HCT116 (cell line): ENCODE measurements at regions not wholly inside any gene's neighbourhood (a gene's known extent, or its start where the extent isn't known, plus 50 kb on each side); places are given as distances from the start of the nearest gene placed in this dataset.

Experiments used
- ATAC-seq: fragments of 200-7000 bp; cut with Tn5 transposase; 2 replicates; pipeline ENCODE4 v1.9.1; 2020; ENCODE audit warnings: mild to moderate bottlenecking, moderate library complexity
- BruUV-seq: library from RNA; stranded (reverse); fragments of 400-500 nt; replicated peaks from 2 replicates; lab custom pipeline; 2021; lab: Mats Ljungman, UMichigan
- CTCF ChIA-PET: fragments of 300-600 bp; sonication (Branson Sonifier 250); formaldehyde crosslinking; loops from one replicate; lab custom pipeline; 2021; ENCODE audit warnings: antibody characterized with exemption; lab: Charles Lee
- POLR2A ChIA-PET: fragments of 300-600, 350-600 bp; sonication (Branson Sonifier 250); formaldehyde crosslinking; loops from one replicate; lab custom pipeline; 2021; ENCODE audit warnings: antibody characterized with exemption; lab: Charles Lee
- RAD21 ChIA-PET, 2 experiments: fragments of 300-600 bp; sonication (Branson Sonifier 250); formaldehyde crosslinking; loops; one replicate each; lab custom pipeline; 2023; ENCODE audit warnings: low total read pairs in 2 of 2; ENCODE audit not compliant: uncharacterized antibody in 2 of 2, unreplicated experiment in 2 of 2, low non-redundant PET in 1 of 2; lab: Charles Lee
- DNase-seq: peaks from one replicate; pipeline ENCODE4 v3.0.0-alpha.2; 2010; ENCODE audit warnings: low read depth, low spot score
- H2AFZ ChIP-seq: fragments of 200-600 bp; shearing (Covaris generic), sonication (generic); 2 replicates; pipeline ENCODE4 v1.6.1; 2017; ENCODE audit warnings: low read depth, mixed run types, mixed read lengths, antibody characterized with exemption, low read length; ENCODE audit not compliant: poor library complexity, severe bottlenecking
- H3K27ac ChIP-seq: 2 replicates; pipeline ENCODE4 v1.5.1; 2012; ENCODE audit warnings: low read depth, low read length
- H3K27me3 ChIP-seq: fragments of 200-600 bp; sonication (generic); 2 replicates; pipeline ENCODE4 v1.6.1; 2016; ENCODE audit warnings: mixed run types, low read length, mixed read lengths; ENCODE audit not compliant: insufficient read depth
- H3K36me3 ChIP-seq, 2 experiments: fragments of 200-500 bp in 1 of 2; fragments of 200-600 bp in 1 of 2; sonication (Bioruptor generic) in 1 of 2; sonication (generic) in 1 of 2; 2 replicates each; pipeline versions ENCODE4 v1.5.1 to v1.6.1; 2014 to 2016; ENCODE audit warnings: low read length in 2 of 2, inconsistent platforms in 1 of 2, mixed read lengths in 1 of 2, mixed run types in 1 of 2; ENCODE audit not compliant: insufficient read depth in 2 of 2, control insufficient read depth in 1 of 2
- H3K4me1 ChIP-seq, 2 experiments: fragments of 200-600 bp in 1 of 2; sonication (generic) in 1 of 2; 2 replicates each; pipeline versions ENCODE4 v1.5.1 to v1.6.1; 2012 to 2017; ENCODE audit warnings: low read length in 2 of 2, inconsistent platforms in 1 of 2, mild to moderate bottlenecking in 1 of 2, mixed read lengths in 1 of 2, mixed run types in 1 of 2, moderate library complexity in 1 of 2; ENCODE audit not compliant: insufficient read depth in 2 of 2, control insufficient read depth in 1 of 2
- H3K4me2 ChIP-seq: fragments of 200-600 bp; sonication (generic); 2 replicates; pipeline ENCODE4 v1.6.1; 2017; ENCODE audit warnings: mixed run types, low read length, mixed read lengths
- H3K4me3 ChIP-seq, 2 experiments: fragments of 200-600 bp in 1 of 2; sonication (generic) in 1 of 2; replicated peaks in 1 of 2; 2 replicates each; pipeline ENCODE4 v1.5.1; 2011 to 2016; ENCODE audit warnings: low read length in 2 of 2, control low read depth in 1 of 2, low read depth in 1 of 2, mild to moderate bottlenecking in 1 of 2, mixed read lengths in 1 of 2, mixed run types in 1 of 2
- H3K79me2 ChIP-seq: fragments of 200-600 bp; sonication (generic); 2 replicates; pipeline ENCODE4 v1.6.1; 2017; ENCODE audit warnings: mild to moderate bottlenecking, mixed run types, low read length, moderate library complexity, mixed read lengths; ENCODE audit not compliant: insufficient read depth
- H3K9ac ChIP-seq: fragments of 200-600 bp; sonication (generic); 2 replicates; pipeline ENCODE4 v1.6.1; 2016; ENCODE audit warnings: low read length, mixed read lengths
- H3K9me2 ChIP-seq: fragments of 200-600 bp; sonication (generic), shearing (Covaris generic); 2 replicates; pipeline ENCODE4 v1.6.1; 2017; ENCODE audit warnings: mixed run types, mild to moderate bottlenecking, moderate library complexity; ENCODE audit not compliant: insufficient read depth
- H3K9me3 ChIP-seq, 2 experiments: fragments of 200-500 bp in 1 of 2; fragments of 200-600 bp in 1 of 2; sonication (Bioruptor generic) in 1 of 2; sonication (generic) in 1 of 2; 2 replicates each; pipeline ENCODE4 v1.6.1; 2014 to 2017; ENCODE audit warnings: low read length in 2 of 2, mixed read lengths in 2 of 2, inconsistent platforms in 1 of 2, low read depth in 1 of 2, mild to moderate bottlenecking in 1 of 2, mixed run types in 1 of 2, moderate library complexity in 1 of 2; ENCODE audit not compliant: control insufficient read depth in 1 of 2, insufficient read depth in 1 of 2
- H4K20me1 ChIP-seq: fragments of 200-600 bp; sonication (generic), shearing (Covaris generic); 2 replicates; pipeline ENCODE4 v1.6.1; 2017; ENCODE audit warnings: mixed run types, mild to moderate bottlenecking, moderate library complexity; ENCODE audit not compliant: insufficient read depth
- CBX3 ChIP-seq: IDR thresholded peaks from 2 replicates; pipeline ENCODE4 v1.6.1; 2012; ENCODE audit warnings: low read depth
- CEBPB ChIP-seq: IDR thresholded peaks from 2 replicates; pipeline ENCODE4 v1.6.1; 2012; ENCODE audit warnings: low read depth
- EGR1 ChIP-seq: IDR thresholded peaks from 2 replicates; pipeline ENCODE4 v1.6.1; 2012; ENCODE audit warnings: low read depth
- ELF1 ChIP-seq: IDR thresholded peaks from 2 replicates; pipeline ENCODE4 v1.6.1; 2012; ENCODE audit warnings: low read depth, borderline replicate concordance
- EZH2 ChIP-seq: fragments of 200-600 bp; sonication (generic); IDR thresholded peaks from 2 replicates; pipeline ENCODE4 v1.6.1; 2017; ENCODE audit warnings: antibody characterized with exemption, mixed run types
- EZH2phosphoT487 ChIP-seq: fragments of 200-600 bp; IDR thresholded peaks from 2 replicates; pipeline ENCODE4 v1.6.1; 2018; ENCODE audit warnings: antibody characterized with exemption, borderline replicate concordance
- FOSL1 ChIP-seq: IDR thresholded peaks from 2 replicates; pipeline ENCODE4 v1.6.1; 2012; ENCODE audit warnings: low read depth
- JUND ChIP-seq: IDR thresholded peaks from 2 replicates; pipeline ENCODE4 v1.6.1; 2012
- MAX ChIP-seq: IDR thresholded peaks from 2 replicates; pipeline ENCODE4 v1.6.1; 2012
- POLR2AphosphoS5 ChIP-seq: IDR thresholded peaks from 2 replicates; pipeline ENCODE4 v1.6.1; 2011; ENCODE audit warnings: mild to moderate bottlenecking, low read depth, low read length, moderate library complexity
- RAD21 ChIP-seq: IDR thresholded peaks from 2 replicates; pipeline ENCODE4 v1.6.1; 2012; ENCODE audit warnings: low read depth, mild to moderate bottlenecking
- SIN3A ChIP-seq: IDR thresholded peaks from 2 replicates; pipeline ENCODE4 v1.6.1; 2012; ENCODE audit warnings: low read depth
- SP1 ChIP-seq: IDR thresholded peaks from 2 replicates; pipeline ENCODE4 v1.6.1; 2012; ENCODE audit warnings: low read depth
- SRF ChIP-seq: IDR thresholded peaks from 2 replicates; pipeline ENCODE4 v1.6.1; 2012; ENCODE audit warnings: low read depth
- TCF7L2 ChIP-seq: IDR thresholded peaks from 2 replicates; pipeline ENCODE4 v1.7.0; 2011; ENCODE audit warnings: borderline replicate concordance, inconsistent platforms; ENCODE audit not compliant: insufficient read depth, insufficient read length; ENCODE audit errors: extremely low read depth
- ZBTB33 ChIP-seq: IDR thresholded peaks from 2 replicates; pipeline ENCODE4 v1.6.1; 2011; ENCODE audit warnings: mild to moderate bottlenecking, low read length, moderate library complexity; ENCODE audit not compliant: insufficient replicate concordance; ENCODE audit errors: extremely low read depth
- ZFX ChIP-seq: fragments of 450-650 bp; IDR thresholded peaks from 2 replicates; pipeline ENCODE4 v1.6.1; 2017
- intact Hi-C: fragments of 100-400 bp; cut with micrococcal nuclease; formaldehyde crosslinking; loops from 2 replicates; pipeline ENCODE4 v1.10.0; 2022

- no peak overlapping the region for H3K27ac ChIP-seq
- no peaks in the 10 kb centered on the region for H3K4me1 ChIP-seq
- no peaks in the 10 kb centered on the region; a peak in 1 of 4 replicates for H3K9me3 ChIP-seq
- no peak overlapping the region for H3K9ac ChIP-seq
- no peaks in the 10 kb centered on the region for H3K79me2 ChIP-seq
- no peak for TF ChIP-seq CBX3
- TF ChIP-seq JUND: no peak
- TF ChIP-seq MAX: no peak
- TF ChIP-seq RAD21: no peak
- TF ChIP-seq ZBTB33: no peak
- TF ChIP-seq FOSL1: no peak
- TF ChIP-seq SP1: no peak
- no peak for TF ChIP-seq ZFX
- TF ChIP-seq SRF: no peak
- no peak for TF ChIP-seq EZH2phosphoT487
- no peak for TF ChIP-seq CEBPB
- TF ChIP-seq ELF1: no peak
- TF ChIP-seq TCF7L2: no peak
- no peak for TF ChIP-seq EZH2
- TF ChIP-seq SIN3A: no peak
- no peak for TF ChIP-seq POLR2AphosphoS5
- no peak for TF ChIP-seq EGR1
- H3K36me3 ChIP-seq: no peaks in the 10 kb centered on the region
- RAD21 ChIA-PET: no interaction called here
- no peaks in the 10 kb centered on the region for H3K9me2 ChIP-seq
- no TSS peak for BruUV-seq
- no peak for ATAC-seq
- POLR2A ChIA-PET: no interaction called here
- CTCF ChIA-PET: no interaction called here
- H3K27me3 ChIP-seq: no peaks in the 10 kb centered on the region
- no peak overlapping the region for H3K4me3 ChIP-seq
- H4K20me1 ChIP-seq: no peaks in the 10 kb centered on the region
- H3K4me2 ChIP-seq: no peak overlapping the region
- DNase-seq: no peak
- intact Hi-C loops: no loop called here
- H2AFZ ChIP-seq: no peak overlapping the region
Measured at GRCh38 chr2:53527056-53527455, 240.5 kb upstream of the CHAC2 start.
